Adrenal gland (tissue), 9 donors: ENCODE measurements at regions not wholly inside any gene's neighbourhood (a gene's known extent, or its start where the extent isn't known, plus 50 kb on each side); places are given as distances from the start of the nearest gene placed in this dataset.

Source experiments
- DNase-seq, 7 donors: peaks; one replicate each; pipeline ENCODE4 v3.0.0-alpha.2; 2019 to 2020
- H3K27ac ChIP-seq, 5 donors: fragments of 200-600 bp; sonication (generic) in 4 of 5; 1 replicate in 3 of 5; 2 replicates in 2 of 5; pipeline versions ENCODE4 v1.5.1 to v1.8.0; 2016 to 2020; ENCODE audit warnings: mild to moderate bottlenecking in 1 of 5
- H3K27me3 ChIP-seq: fragments of 200-600 bp; 2 replicates; pipeline ENCODE4 v1.8.0; 2021
- H3K36me3 ChIP-seq, 2 donors: fragments of 200-600 bp; replicated peaks in 1 of 2; 1 replicate in 1 of 2; 2 replicates in 1 of 2; pipeline versions ENCODE4 v1.5.1 to v1.8.0; 2018 to 2022
- H3K4me1 ChIP-seq, 2 donors: fragments of 200-600 bp; replicated peaks in 1 of 2; 1 replicate in 1 of 2; 2 replicates in 1 of 2; pipeline versions ENCODE4 v1.5.1 to v1.8.0; 2018 to 2021
- H3K4me3 ChIP-seq, 4 donors: fragments of 200-600 bp; sonication (generic) in 3 of 4; one replicate each; pipeline ENCODE4 v1.5.1; 2016 to 2018
- H3K9me3 ChIP-seq, 3 donors: fragments of 200-600 bp; sonication (generic) in 1 of 3; replicated peaks in 1 of 3; 1 replicate in 2 of 3; 2 replicates in 1 of 3; pipeline versions ENCODE4 v1.5.1 to v1.8.0; 2016 to 2021
- CTCF ChIP-seq, 6 experiments: fragments of 450-650 bp in 4 of 6; fragments of 200-600 bp in 2 of 6; sonication (generic) in 1 of 6; IDR thresholded peaks; 1 replicate in 5 of 6; 2 replicates in 1 of 6; pipeline versions ENCODE4 v1.5.1 to v1.8.0; 2016 to 2021; ENCODE audit warnings: antibody characterized with exemption in 6 of 6, mild to moderate bottlenecking in 2 of 6, moderate library complexity in 1 of 6
- POLR2A ChIP-seq, 2 donors: fragments of 450-650 bp; IDR thresholded peaks; one replicate each; pipeline ENCODE4 v1.6.1; 2017; ENCODE audit warnings: antibody characterized with exemption in 2 of 2, mild to moderate bottlenecking in 2 of 2, moderate library complexity in 1 of 2
- WGBS, 4 donors: extraction: QIAGEN DNeasy Blood & Tissue Kit in 2 of 4; methylation state at CpG; one replicate each; pipeline versions ENCODE4 v1.1.5 to v1.1.7; 2013 to 2017; 5-methylcytosine and 5-hydroxymethylcytosine counted together
- intact Hi-C, 2 donors: fragments of 100-400 bp; cut with DNase I; formaldehyde crosslinking; loops; one replicate each; pipeline versions ENCODE4 v1.14.1 to v1.15.0; 2022 to 2023
- donor health status: healthy with polysubstance abuse.
- donor health status: Bipolar disorder and iron deficiency.
- donor health status: DM: yes; HTN: yes; CAD: no.
- donor health status: DM: no; HTN: no; CAD: no.
- donor health status: DM: no; HTN: no; CAD: no.

- WGBS, 4 donors, result 64 to 77% (median 65%) methylated on average over 4 of the region's 4 CpGs
- H3K4me1 ChIP-seq, result no peaks in the 10 kb centered on the region
- H3K27me3 ChIP-seq, result peaks cover 4% of the 10 kb centered on the region
- TF ChIP-seq POLR2A (IDR thresholded peaks at IDR 0.05) (no peak), CTCF (IDR thresholded peaks at IDR 0.05) (no peak)
- intact Hi-C loops, result no loop called here
- H3K27ac ChIP-seq, result no peak overlapping the region
- no peaks in the 10 kb centered on the region for H3K9me3 ChIP-seq
- no peak for DNase-seq
- no peak overlapping the region for H3K4me3 ChIP-seq
- no peaks in the 10 kb centered on the region for H3K36me3 ChIP-seq
Observed at GRCh38 chr22:22047776-22048175, 65.2 kb upstream of the TOP3B start.

- no peaks in the 10 kb centered on the region for H3K36me3 ChIP-seq
- intact Hi-C loops, result no loop called here
Observed at GRCh38 chr22:22047266-22047665, 64.7 kb upstream of the TOP3B start.

GRCh38 chr22:22046370-22046769, 63.8 kb upstream of the TOP3B start:
- no peak overlapping the region for H3K4me3 ChIP-seq
- WGBS, 4 donors, result 34 to 56% (median 42%) methylated on average over 3 of the region's 3 CpGs
- peaks cover 4% of the 10 kb centered on the region for H3K27me3 ChIP-seq
- no peak for DNase-seq
- no peaks in the 10 kb centered on the region for H3K9me3 ChIP-seq
- TF ChIP-seq CTCF (IDR thresholded peaks at IDR 0.05) (no peak), POLR2A (IDR thresholded peaks at IDR 0.05) (no peak)
- no peaks in the 10 kb centered on the region for H3K36me3 ChIP-seq
- no peak overlapping the region for H3K27ac ChIP-seq
- intact Hi-C loops, result no loop called here
- no peaks in the 10 kb centered on the region for H3K4me1 ChIP-seq

More at GRCh38 chr22:22047266-22047665, 64.7 kb upstream of the TOP3B start:
- no peak for TF ChIP-seq POLR2A (IDR thresholded peaks at IDR 0.05)
- no peak for TF ChIP-seq CTCF (IDR thresholded peaks at IDR 0.05)
- H3K4me1 ChIP-seq, result no peaks in the 10 kb centered on the region
- no peak overlapping the region for H3K27ac ChIP-seq
- peaks cover 4% of the 10 kb centered on the region for H3K27me3 ChIP-seq
- DNase-seq, result no peak
- H3K4me3 ChIP-seq, result no peak overlapping the region
- WGBS, 4 donors, result 55 to 71% (median 63%) methylated on average over 3 of the region's 3 CpGs
- no peaks in the 10 kb centered on the region for H3K9me3 ChIP-seq

- 67 to 74% (median 72%) methylated on average over 6 of the region's 6 CpGs for WGBS, 4 donors
- Histone ChIP-seq H3K4me1 (no peaks in the 10 kb centered on the region), H3K27me3 (peaks cover 4% of the 10 kb centered on the region), H3K4me3 (no peak overlapping the region), H3K27ac (no peak overlapping the region), H3K36me3 (no peaks in the 10 kb centered on the region), H3K9me3 (no peaks in the 10 kb centered on the region)
- DNase-seq, result no peak
- no peak for TF ChIP-seq POLR2A (IDR thresholded peaks at IDR 0.05)
- no peak for TF ChIP-seq CTCF (IDR thresholded peaks at IDR 0.05)
- intact Hi-C loops, result no loop called here
Observed at GRCh38 chr22:22045571-22046335, 63.2 kb upstream of the TOP3B start.
